Activated naive CD8-positive, alpha-beta T cell treated with anti-CD3 and anti-CD28 coated beads, Interleukin-2, amount 50 U/mL, for 24 hours (primary cell): ENCODE measurements at regions not wholly inside any gene's neighbourhood (a gene's known extent, or its start where the extent isn't known, plus 50 kb on each side); places are given as distances from the start of the nearest gene placed in this dataset.

Experiments used
- ATAC-seq: fragments of 150-1000 bp; cut with Tn5 transposase; one replicate; pipeline ENCODE4 v1.10.0; 2021
- DNase-seq: peaks from one replicate; pipeline ENCODE4 v3.0.0; 2021
- H3K27ac Mint-ChIP-seq: one replicate; pipeline ENCODE4 v1.8.0; 2021; ENCODE audit warnings: mild to moderate bottlenecking, mixed read lengths
- H3K27me3 Mint-ChIP-seq: one replicate; pipeline ENCODE4 v1.8.0; 2021; ENCODE audit warnings: mixed read lengths
- H3K36me3 Mint-ChIP-seq: one replicate; pipeline ENCODE4 v1.8.0; 2021; ENCODE audit warnings: low read depth, mixed read lengths
- H3K4me1 Mint-ChIP-seq: one replicate; pipeline ENCODE4 v1.8.0; 2021; ENCODE audit warnings: mixed read lengths
- H3K4me3 Mint-ChIP-seq: one replicate; pipeline ENCODE4 v1.8.0; 2021; ENCODE audit warnings: mild to moderate bottlenecking, moderate library complexity, mixed read lengths
- H3K9me3 Mint-ChIP-seq: one replicate; pipeline ENCODE4 v1.8.0; 2021; ENCODE audit warnings: mixed read lengths

DNA sequence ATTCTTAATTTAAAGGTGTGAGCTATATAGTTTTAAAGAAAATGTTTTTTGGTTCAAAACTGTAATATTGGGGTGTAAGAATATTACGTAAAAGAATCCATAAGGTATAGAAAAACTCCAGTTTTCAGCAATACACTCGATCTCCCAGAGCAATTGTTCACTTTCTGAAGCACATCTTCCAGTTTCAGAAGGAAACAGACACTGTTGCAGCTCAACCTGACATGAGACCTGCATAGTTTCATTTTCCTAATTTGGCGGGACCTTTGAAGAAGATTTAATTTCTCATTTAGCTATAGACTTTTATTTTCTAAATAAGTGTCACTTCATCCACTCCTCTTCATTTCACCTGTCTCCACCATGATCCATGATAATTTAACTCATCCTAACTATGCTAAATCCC, 281.5 kb downstream of the HTR1B start:
- no peak overlapping the region for H3K4me3 Mint-ChIP-seq
- ATAC-seq, result no peak
- no peaks in the 10 kb centered on the region for H3K27me3 Mint-ChIP-seq
- no peak overlapping the region for H3K27ac Mint-ChIP-seq
- no peaks in the 10 kb centered on the region for H3K4me1 Mint-ChIP-seq
- no peak for DNase-seq
- peaks cover 7% of the 10 kb centered on the region for H3K9me3 Mint-ChIP-seq
- no peaks in the 10 kb centered on the region for H3K36me3 Mint-ChIP-seq

DNA sequence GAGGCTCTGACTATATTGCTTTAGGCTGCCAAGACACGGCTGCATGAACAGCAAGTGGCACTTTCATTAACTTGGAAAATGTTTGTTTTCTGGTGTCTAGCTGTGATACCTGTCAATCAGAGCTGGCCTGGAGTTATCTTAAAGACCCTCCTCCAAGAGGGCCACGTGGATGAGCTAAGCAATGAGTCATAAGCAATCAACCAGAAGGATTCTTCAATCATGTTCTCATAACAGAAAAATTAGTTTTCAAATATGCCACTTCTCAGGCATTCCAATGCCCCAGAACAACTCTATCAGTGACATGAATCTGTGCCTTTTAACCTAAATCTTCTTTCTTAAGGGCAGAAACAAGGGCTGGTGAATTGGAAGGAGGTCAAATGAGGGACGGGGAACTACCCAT, 283.0 kb downstream of the HTR1B start:
- no peaks in the 10 kb centered on the region for H3K36me3 Mint-ChIP-seq
- no peak overlapping the region for H3K27ac Mint-ChIP-seq
- H3K9me3 Mint-ChIP-seq, result peaks cover 8% of the 10 kb centered on the region
- no peaks in the 10 kb centered on the region for H3K4me1 Mint-ChIP-seq
- DNase-seq, result no peak
- no peak for ATAC-seq
- H3K27me3 Mint-ChIP-seq, result no peaks in the 10 kb centered on the region
- H3K4me3 Mint-ChIP-seq, result no peak overlapping the region

DNA sequence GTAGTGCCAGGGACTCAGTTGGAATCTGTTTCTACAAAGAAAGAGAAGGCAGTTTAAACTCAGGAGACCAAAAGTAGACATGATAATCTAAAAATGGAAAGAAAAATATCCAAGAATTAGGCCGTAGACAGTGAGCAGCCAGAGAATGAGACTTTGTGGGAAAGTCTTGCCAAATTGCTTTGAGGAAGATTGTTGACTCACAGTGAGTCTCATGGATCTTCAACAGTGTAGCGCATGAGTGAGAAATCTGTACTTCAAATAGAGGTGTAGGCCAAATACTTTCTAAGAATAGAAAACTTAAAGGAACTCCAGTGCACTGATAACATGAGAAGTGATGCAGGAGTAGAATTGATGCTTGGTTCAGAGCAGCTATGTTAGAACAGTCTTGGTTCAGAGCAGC, 284.5 kb downstream of the HTR1B start:
- H3K9me3 Mint-ChIP-seq, result peaks cover 20% of the 10 kb centered on the region
- H3K36me3 Mint-ChIP-seq, result no peaks in the 10 kb centered on the region
- DNase-seq, result no peak
- H3K4me1 Mint-ChIP-seq, result no peaks in the 10 kb centered on the region
- ATAC-seq, result no peak
- H3K27ac Mint-ChIP-seq, result no peak overlapping the region
- H3K27me3 Mint-ChIP-seq, result no peaks in the 10 kb centered on the region
- H3K4me3 Mint-ChIP-seq, result no peak overlapping the region

DNA sequence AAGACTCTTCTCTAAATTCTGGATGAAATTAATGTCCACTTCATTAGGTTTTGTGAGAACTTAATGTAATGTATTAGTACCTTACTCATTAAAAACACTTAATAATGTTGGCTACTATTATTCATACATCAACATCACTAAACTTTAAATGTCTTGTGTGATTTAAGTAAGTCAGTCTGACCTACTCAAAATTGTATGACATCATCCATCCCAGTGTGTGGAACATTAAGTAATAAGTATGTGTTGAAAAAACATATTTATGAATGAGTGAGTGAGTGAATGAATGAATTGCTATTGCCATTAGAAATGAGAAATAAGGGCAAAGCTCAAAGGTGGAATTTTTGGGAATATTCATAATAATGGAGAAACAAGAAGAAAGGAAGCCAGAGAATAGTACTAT, 285.8 kb downstream of the HTR1B start:
- H3K9me3 Mint-ChIP-seq, result peaks cover 23% of the 10 kb centered on the region
- DNase-seq, result no peak
- H3K27ac Mint-ChIP-seq, result no peak overlapping the region
- H3K4me1 Mint-ChIP-seq, result no peaks in the 10 kb centered on the region
- H3K4me3 Mint-ChIP-seq, result no peak overlapping the region
- H3K27me3 Mint-ChIP-seq, result no peaks in the 10 kb centered on the region
- ATAC-seq, result no peak
- no peaks in the 10 kb centered on the region for H3K36me3 Mint-ChIP-seq

DNA sequence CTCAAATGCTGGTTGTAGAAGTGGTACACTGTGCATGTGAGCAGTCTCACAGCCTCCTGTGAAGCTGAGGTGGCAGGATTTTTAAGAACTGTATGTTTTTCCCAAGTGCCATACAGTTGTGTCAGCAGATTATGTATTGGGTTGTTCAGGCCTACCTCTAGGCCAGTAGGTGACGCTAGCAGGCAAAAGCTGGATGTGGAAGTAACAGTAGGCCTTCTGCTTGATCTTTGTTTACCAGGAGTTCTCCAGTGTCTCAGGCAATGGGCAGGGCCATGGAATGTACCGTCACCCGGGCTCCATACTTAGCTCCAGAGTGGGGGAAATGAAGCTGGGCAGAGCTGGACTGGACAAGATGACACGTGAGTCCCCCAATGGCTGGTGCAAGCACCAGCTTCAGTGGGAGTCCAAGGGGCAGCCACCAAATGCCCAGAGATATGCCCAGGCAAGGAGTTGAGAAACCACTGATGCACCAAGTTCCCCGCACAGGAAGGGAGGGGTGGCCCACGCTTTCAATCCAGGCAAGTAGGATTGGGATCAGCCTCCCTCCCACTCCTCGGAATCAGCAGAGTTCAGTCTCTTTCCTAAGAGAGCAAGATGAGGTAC, 289.7 kb downstream of the HTR1B start:
- DNase-seq, result no peak
- Mint-ChIP-seq H3K36me3 (no peaks in the 10 kb centered on the region), H3K27me3 (no peaks in the 10 kb centered on the region), H3K4me1 (no peaks in the 10 kb centered on the region), H3K9me3 (peaks cover 24% of the 10 kb centered on the region), H3K27ac (no peak overlapping the region), H3K4me3 (no peak overlapping the region)
- ATAC-seq, result no peak

DNA sequence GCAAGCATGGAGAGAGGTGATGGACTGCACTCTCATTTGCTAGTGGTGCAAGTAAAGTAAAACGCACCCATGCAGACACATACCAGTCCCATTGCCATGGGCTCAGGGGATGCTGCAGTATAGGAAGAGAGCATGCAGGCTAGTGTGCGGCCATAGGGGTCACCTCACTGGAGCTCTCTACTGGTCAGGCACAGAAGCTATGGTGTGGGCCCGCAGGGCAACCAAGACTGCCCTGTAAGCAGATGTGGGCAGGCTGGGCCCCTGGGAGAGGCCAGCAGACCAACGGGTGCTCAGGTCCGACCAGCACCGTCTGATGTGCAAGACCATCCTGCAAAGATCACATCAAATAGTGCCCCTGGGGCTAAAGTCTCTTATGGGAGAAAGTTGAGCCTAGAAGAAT, 290.7 kb downstream of the HTR1B start:
- ATAC-seq (no peak), DNase-seq (no peak)
- no peak overlapping the region for H3K4me3 Mint-ChIP-seq
- H3K27me3 Mint-ChIP-seq, result no peaks in the 10 kb centered on the region
- peaks cover 24% of the 10 kb centered on the region for H3K9me3 Mint-ChIP-seq
- H3K27ac Mint-ChIP-seq, result no peak overlapping the region
- H3K4me1 Mint-ChIP-seq, result no peaks in the 10 kb centered on the region
- H3K36me3 Mint-ChIP-seq, result no peaks in the 10 kb centered on the region

DNA sequence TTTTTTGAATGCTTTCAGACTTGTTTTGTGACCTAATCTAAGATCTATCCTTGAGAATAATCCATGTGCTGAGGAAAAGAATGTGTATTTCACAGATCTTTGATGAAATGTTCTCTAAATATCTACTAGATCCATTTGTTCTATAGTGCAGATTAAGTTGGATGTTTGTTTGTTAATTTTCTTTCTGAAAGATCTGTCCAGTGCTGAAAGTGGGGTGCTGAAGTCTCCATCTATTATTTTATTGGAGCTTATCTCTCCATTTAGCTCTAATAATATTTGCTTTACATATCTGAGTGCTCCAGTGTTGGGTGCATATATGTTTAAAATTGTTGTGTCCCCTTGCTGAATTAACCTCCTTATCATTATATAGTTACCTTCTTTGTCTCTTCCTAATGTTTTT, 303.6 kb downstream of the HTR1B start:
- no peaks in the 10 kb centered on the region for H3K4me1 Mint-ChIP-seq
- DNase-seq (no peak), ATAC-seq (no peak)
- no peak overlapping the region for H3K27ac Mint-ChIP-seq
- H3K9me3 Mint-ChIP-seq, result peaks cover 11% of the 10 kb centered on the region
- H3K36me3 Mint-ChIP-seq, result no peaks in the 10 kb centered on the region
- H3K27me3 Mint-ChIP-seq, result no peaks in the 10 kb centered on the region
- no peak overlapping the region for H3K4me3 Mint-ChIP-seq

DNA sequence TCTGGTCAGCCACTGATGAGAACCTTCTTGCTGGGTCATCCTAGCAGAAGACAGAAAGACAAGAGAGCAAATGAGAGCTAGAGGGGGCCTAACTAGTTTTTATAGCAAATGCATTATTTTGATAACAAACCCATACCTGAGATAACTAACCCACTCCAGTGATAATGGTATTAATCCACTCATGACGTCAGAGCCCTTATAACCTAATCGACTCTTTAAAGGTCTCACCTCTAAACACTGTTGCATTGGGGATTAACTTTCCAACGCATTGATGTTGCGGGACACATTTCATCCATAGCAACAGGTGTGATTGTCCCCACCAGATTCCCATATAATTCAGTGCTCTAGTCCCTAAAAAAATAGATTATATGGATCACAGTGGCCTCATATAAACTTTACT, 312.1 kb downstream of the HTR1B start:
- no peaks in the 10 kb centered on the region for H3K36me3 Mint-ChIP-seq
- no peaks in the 10 kb centered on the region for H3K27me3 Mint-ChIP-seq
- H3K27ac Mint-ChIP-seq, result no peak overlapping the region
- H3K4me1 Mint-ChIP-seq, result no peaks in the 10 kb centered on the region
- ATAC-seq (no peak), DNase-seq (no peak)
- peaks cover 9% of the 10 kb centered on the region for H3K9me3 Mint-ChIP-seq
- no peak overlapping the region for H3K4me3 Mint-ChIP-seq

DNA sequence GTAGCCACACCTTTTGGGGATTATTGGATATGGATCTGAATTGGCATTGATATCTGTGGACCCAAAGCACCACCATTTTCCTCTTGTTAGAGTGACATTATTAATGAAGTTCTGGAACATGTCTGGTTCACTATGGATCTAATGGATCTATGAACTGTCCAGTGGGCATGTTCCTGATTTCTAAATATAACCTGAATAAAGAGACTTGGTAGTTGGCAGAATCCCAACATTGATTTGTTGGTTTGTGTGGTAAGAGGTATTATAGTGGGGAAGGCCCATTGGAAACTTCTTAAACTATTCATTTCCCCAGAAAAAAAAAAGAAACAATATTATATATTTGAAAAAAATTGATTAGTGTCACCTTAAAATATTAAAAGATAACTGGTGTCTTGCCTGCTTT, 312.6 kb downstream of the HTR1B start:
- Mint-ChIP-seq H3K9me3 (peaks cover 9% of the 10 kb centered on the region), H3K4me1 (no peaks in the 10 kb centered on the region), H3K4me3 (no peak overlapping the region), H3K27ac (no peak overlapping the region), H3K36me3 (no peaks in the 10 kb centered on the region), H3K27me3 (no peaks in the 10 kb centered on the region)
- no peak for ATAC-seq
- no peak for DNase-seq

DNA sequence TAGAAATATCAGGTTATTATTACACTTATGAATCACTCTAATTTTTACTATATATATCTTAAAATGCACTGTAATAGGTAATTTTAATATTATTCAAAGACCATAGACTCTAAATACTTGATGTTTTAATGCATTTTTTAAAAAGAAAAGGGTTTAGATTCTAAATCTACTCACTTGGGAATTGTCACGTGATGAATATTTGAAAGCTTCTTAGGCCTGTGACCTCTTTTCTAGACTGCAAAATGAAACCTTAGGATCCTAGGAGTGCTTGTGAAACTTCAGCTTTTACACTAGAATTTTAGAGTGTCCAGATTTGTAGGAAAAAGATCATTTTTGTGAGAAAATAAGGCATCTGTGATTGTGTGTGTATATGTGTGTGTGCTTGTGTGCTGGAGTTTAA, 318.0 kb downstream of the HTR1B start:
- DNase-seq (no peak), ATAC-seq (no peak)
- Mint-ChIP-seq H3K27ac (no peak overlapping the region), H3K36me3 (no peaks in the 10 kb centered on the region), H3K9me3 (peaks cover 7% of the 10 kb centered on the region), H3K4me1 (no peaks in the 10 kb centered on the region), H3K4me3 (no peak overlapping the region), H3K27me3 (no peaks in the 10 kb centered on the region)

DNA sequence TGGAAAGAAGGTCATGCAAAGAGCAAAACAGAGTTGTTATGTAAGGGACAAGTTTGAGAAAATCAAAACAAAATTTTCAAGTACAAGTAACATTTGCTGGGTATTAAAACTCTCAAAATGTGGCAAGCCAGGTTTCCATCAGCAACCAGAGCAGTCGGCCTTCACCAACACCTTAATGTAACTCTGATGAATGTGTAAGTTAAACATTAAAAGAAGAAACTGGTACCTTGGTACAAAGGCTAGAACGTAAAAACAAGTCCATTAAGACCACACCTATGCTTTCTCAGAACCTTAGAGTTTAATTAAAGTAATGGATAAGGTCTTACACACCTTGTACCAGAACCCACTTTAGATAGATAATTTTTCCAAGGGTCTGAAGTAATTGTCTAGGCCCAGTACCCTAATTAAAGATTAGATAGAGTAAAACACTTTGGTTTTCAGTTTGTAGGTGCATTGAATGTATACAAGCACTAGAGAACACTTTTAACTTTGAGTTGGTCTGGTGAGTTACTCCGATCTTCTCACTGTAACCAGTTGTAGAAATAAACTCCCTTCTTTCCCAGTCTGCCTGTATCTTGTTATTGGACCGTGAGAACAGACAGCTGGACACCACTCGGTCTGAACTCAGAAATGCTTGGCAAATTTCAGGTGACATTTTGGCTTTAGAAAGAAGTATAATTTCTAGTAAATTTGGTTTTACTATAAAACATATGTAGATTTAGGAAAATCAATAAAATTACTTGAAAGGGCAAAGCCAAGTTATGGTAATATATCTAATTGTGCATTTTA, 319.4 kb downstream of the HTR1B start:
- H3K27me3 Mint-ChIP-seq, result no peaks in the 10 kb centered on the region
- ATAC-seq, result no peak
- no peaks in the 10 kb centered on the region for H3K36me3 Mint-ChIP-seq
- no peaks in the 10 kb centered on the region for H3K4me1 Mint-ChIP-seq
- no peak overlapping the region for H3K4me3 Mint-ChIP-seq
- DNase-seq, result no peak
- H3K27ac Mint-ChIP-seq, result no peak overlapping the region
- peaks cover 7% of the 10 kb centered on the region for H3K9me3 Mint-ChIP-seq

DNA sequence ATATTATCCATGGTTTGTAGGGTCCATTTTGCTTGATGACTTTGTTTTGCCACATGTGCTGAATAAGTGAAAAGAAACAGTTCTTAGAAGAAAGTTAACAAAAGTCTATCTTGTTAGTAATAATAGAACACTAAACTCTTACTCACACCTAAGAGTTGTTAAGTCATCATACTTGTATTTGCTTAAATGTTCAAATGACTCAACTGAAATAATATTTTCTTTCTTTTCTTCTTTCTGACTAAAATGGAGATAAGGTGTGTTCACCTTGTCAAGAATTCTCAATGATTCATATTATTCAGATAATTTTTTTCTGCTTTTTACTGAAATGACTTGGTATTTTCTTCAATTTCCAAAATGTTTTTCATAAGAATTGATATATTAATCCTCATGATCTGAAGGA, 327.2 kb downstream of the HTR1B start:
- H3K27me3 Mint-ChIP-seq, result no peaks in the 10 kb centered on the region

DNA sequence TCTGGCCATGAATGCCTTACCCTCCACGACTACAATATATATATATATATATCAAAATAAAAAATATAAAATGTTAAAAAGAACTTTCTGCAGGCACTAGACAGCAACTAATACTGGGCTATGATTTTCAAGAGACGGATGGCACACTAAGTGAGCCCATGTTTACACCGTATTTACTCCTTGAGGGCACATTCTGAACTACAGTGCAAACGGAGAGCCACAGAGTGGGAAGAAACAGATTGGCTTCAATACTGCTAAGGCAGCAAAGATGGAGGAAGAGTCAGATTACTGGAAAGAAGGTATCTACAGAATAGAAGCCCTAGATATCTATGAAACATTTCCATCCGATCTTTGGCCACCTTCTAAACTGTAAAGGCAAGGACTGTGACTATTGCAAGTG, 330.3 kb downstream of the HTR1B start:
- Mint-ChIP-seq H3K9me3 (peaks cover 20% of the 10 kb centered on the region), H3K4me1 (no peaks in the 10 kb centered on the region), H3K36me3 (no peaks in the 10 kb centered on the region), H3K27ac (no peak overlapping the region), H3K4me3 (no peak overlapping the region), H3K27me3 (no peaks in the 10 kb centered on the region)
- no peak for ATAC-seq
- DNase-seq, result no peak

More for the DNA sequence above, 327.2 kb downstream of the HTR1B start:
- Mint-ChIP-seq H3K4me1 (no peaks in the 10 kb centered on the region), H3K9me3 (peaks cover 6% of the 10 kb centered on the region), H3K27ac (no peak overlapping the region), H3K4me3 (no peak overlapping the region), H3K36me3 (no peaks in the 10 kb centered on the region)
- DNase-seq, result no peak
- no peak for ATAC-seq

DNA sequence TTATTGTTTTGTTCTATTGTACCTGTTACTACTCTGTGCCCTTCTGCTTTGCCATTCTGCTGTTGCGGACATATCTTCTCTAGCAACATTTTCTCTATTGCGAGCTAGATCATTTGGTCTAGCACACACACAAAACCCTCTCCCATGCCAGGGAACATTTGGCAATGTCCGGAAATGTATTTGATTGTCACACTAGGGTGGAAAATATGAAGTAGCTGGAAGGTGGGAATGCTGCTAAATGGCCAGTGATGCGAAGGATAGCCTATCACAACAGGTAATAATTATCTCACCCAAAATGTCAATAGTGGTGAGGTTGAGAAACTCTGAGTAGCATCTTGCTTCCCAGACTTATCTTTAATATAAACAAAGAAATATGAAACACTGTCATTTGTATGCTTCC, 331.9 kb downstream of the HTR1B start:
- no peak for DNase-seq
- no peak overlapping the region for H3K4me3 Mint-ChIP-seq
- no peak overlapping the region for H3K27ac Mint-ChIP-seq
- H3K36me3 Mint-ChIP-seq, result no peaks in the 10 kb centered on the region
- ATAC-seq, result no peak
- no peaks in the 10 kb centered on the region for H3K4me1 Mint-ChIP-seq
- H3K27me3 Mint-ChIP-seq, result no peaks in the 10 kb centered on the region
- H3K9me3 Mint-ChIP-seq, result peaks cover 33% of the 10 kb centered on the region

DNA sequence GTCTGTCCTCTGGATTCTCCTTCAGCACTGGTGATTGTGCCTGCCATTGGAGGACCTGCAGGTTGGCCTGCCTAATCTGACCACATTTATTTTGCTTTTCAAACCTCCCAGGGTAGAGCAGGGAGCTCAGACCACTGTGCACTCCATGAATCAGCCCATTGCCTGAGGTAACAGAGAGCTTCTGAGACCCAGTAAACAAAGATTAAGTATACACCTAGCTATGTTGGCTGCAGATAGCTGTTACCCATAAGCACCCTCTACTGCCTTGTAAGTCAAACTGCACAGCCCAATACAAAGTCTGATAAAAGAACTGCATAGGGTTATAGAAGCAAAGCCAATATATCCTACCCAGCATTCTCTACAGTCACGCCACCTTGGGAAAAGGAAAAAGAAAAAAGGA, 338.7 kb downstream of the HTR1B start:
- H3K36me3 Mint-ChIP-seq, result no peaks in the 10 kb centered on the region

More for the DNA sequence above, 338.7 kb downstream of the HTR1B start:
- no peaks in the 10 kb centered on the region for H3K27me3 Mint-ChIP-seq
- H3K27ac Mint-ChIP-seq, result no peak overlapping the region
- DNase-seq, result no peak
- no peak for ATAC-seq
- H3K4me1 Mint-ChIP-seq, result no peaks in the 10 kb centered on the region
- H3K4me3 Mint-ChIP-seq, result no peak overlapping the region
- peaks cover 35% of the 10 kb centered on the region for H3K9me3 Mint-ChIP-seq
